SH-SY5Y (cell line): ENCODE measurements at regions not wholly inside any gene's neighbourhood (a gene's known extent, or its start where the extent isn't known, plus 50 kb on each side); places are given as distances from the start of the nearest gene placed in this dataset.

Experiments used
- GATA2 ChIP-seq: IDR thresholded peaks from 2 replicates; pipeline ENCODE4 v1.6.1; 2011; ENCODE audit warnings: mild to moderate bottlenecking, low read depth, low read length
- GATA3 ChIP-seq: IDR thresholded peaks from 2 replicates; pipeline ENCODE4 v1.6.1; 2011; ENCODE audit warnings: low read depth, mild to moderate bottlenecking, low read length, moderate library complexity

DNA sequence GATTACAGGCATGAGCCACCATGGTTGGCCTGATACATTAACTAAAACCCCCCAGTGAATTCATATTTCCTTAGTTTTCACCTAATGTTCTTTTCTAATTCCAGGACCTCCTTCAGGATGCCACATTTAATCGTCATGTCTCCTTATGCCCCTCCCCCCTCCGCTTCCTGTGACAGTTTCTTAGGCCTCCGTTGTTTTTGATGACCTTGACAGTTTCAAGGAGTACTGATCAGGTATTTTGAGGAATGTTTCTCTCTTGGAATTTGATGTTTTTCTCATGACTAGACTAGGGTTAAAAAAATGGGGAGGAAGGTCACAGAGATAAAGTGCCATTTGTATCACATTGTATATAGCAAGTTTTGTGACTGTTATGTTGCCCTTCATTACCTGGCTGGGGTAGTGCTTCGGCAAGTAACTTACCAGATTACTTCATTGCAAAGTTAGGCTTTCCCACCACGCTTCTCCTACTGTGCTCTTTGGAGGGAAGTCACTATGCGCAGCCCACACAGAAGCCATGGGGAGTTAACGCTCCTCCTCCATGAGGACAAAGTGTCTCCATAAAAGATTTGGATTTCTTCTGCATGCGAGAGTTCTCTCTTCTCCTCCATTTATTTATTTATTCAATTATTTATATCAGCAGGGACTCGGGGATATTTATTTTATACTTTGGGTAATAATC lies 99.5 kb downstream of the NCR2 start:
- TF ChIP-seq GATA3, result no peak
- no peak for TF ChIP-seq GATA2
